ENCODE measurements at regions not wholly inside any gene's neighbourhood (a gene's known extent, or its start where the extent isn't known, plus 50 kb on each side); places are given as distances from the start of the nearest gene placed in this dataset.

DNA sequence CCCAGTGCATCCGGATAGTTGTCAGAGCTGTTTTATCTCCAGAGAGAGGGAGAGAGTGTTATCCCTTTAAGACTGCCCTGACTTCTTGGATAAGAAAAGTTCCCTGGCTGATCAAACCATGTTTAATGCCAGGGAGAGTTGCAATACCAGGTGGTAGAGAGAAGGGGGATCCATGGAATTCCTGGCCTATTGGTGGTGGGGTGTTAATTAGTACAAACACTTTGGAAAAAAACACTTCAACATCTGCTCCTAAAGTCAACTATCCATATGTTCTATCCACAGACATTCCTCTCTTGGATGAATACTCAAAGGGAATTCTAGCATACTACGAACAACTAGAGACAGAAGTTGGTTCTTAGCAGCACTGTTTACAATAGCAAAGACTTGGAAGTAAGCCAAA, 307.2 kb downstream of the TCERG1L start:
- no peak overlapping the region for H3K4me2 ChIP-seq
- H3K27ac Mint-ChIP-seq: no peak overlapping the region
- no peak for ATAC-seq
- peaks cover 16% of the 10 kb centered on the region for H3K36me3 Mint-ChIP-seq (ENCODE audit: low read depth)
- H3K27ac ChIP-seq (ENCODE audit: low read depth): no peak overlapping the region
- peaks cover 4% of the 10 kb centered on the region for H3K27me3 Mint-ChIP-seq (ENCODE audit: insufficient read depth, low read depth, poor library complexity)
- H3K79me2 ChIP-seq (replicated peaks; ENCODE audit: insufficient read depth): no peaks in the 10 kb centered on the region
- no peaks in the 10 kb centered on the region; the same call in 1 of the 2 replicates for H3K36me3 ChIP-seq (ENCODE audit: insufficient read depth)
- H4K20me1 ChIP-seq (replicated peaks; ENCODE audit: insufficient read depth): no peaks in the 10 kb centered on the region
- peaks cover 91% of the 10 kb centered on the region for H3K9me3 Mint-ChIP-seq
- no peak overlapping the region for H3K4me3 Mint-ChIP-seq
- no peaks in the 10 kb centered on the region; the same call in 1 of the 2 replicates for H3K9me2 ChIP-seq (ENCODE audit: insufficient read depth)
- peaks cover 34% of the 10 kb centered on the region for H3K4me1 Mint-ChIP-seq
- no peak for DNase-seq (ENCODE audit: low spot score)
- 0 out of 2 replicates have a peak, but pooled peaks cover 6% of the 10 kb centered on the region for H3F3A ChIP-seq (replicated peaks; ENCODE audit: low read depth)
- TF ChIP-seq, protein P1, sequence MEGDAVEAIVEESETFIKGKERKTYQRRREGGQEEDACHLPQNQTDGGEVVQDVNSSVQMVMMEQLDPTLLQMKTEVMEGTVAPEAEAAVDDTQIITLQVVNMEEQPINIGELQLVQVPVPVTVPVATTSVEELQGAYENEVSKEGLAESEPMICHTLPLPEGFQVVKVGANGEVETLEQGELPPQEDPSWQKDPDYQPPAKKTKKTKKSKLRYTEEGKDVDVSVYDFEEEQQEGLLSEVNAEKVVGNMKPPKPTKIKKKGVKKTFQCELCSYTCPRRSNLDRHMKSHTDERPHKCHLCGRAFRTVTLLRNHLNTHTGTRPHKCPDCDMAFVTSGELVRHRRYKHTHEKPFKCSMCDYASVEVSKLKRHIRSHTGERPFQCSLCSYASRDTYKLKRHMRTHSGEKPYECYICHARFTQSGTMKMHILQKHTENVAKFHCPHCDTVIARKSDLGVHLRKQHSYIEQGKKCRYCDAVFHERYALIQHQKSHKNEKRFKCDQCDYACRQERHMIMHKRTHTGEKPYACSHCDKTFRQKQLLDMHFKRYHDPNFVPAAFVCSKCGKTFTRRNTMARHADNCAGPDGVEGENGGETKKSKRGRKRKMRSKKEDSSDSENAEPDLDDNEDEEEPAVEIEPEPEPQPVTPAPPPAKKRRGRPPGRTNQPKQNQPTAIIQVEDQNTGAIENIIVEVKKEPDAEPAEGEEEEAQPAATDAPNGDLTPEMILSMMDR (conservative IDR thresholded peaks at IDR 0.05; ENCODE audit: low read depth in 2 of 2): no peak
- TF ChIP-seq ZNF114 (CRISPR knock-in tag; IDR thresholded peaks at IDR 0.05) (no peak), STAT1 (IDR thresholded peaks at IDR 0.05; ENCODE audit: unreplicated experiment) (no peak), ZNF331 (CRISPR knock-in tag; IDR thresholded peaks at IDR 0.05; ENCODE audit: low read depth) (no peak), JUNB (IDR thresholded peaks at IDR 0.05; ENCODE audit: unreplicated experiment) (no peak), EZH2phosphoT487 (IDR thresholded peaks at IDR 0.05; ENCODE audit: unreplicated experiment) (no peak), NANOG (IDR thresholded peaks at IDR 0.05; ENCODE audit: borderline replicate concordance) (no peak), CREB1 (CRISPR knock-in tag; IDR thresholded peaks at IDR 0.05; ENCODE audit: low read depth) (no peak), EZH2 (IDR thresholded peaks at IDR 0.05; ENCODE audit: low read depth, unreplicated experiment) (no peak), POLR2AphosphoS5 (IDR thresholded peaks at IDR 0.05; ENCODE audit: low read depth) (no peak), REST (IDR thresholded peaks at IDR 0.05; ENCODE audit: unreplicated experiment) (no peak)
- TF ChIP-seq, protein P2, sequence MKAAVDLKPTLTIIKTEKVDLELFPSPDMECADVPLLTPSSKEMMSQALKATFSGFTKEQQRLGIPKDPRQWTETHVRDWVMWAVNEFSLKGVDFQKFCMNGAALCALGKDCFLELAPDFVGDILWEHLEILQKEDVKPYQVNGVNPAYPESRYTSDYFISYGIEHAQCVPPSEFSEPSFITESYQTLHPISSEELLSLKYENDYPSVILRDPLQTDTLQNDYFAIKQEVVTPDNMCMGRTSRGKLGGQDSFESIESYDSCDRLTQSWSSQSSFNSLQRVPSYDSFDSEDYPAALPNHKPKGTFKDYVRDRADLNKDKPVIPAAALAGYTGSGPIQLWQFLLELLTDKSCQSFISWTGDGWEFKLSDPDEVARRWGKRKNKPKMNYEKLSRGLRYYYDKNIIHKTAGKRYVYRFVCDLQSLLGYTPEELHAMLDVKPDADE (IDR thresholded peaks at IDR 0.05): no peak
- no peak overlapping the region for H2AFZ ChIP-seq
- H3K27me3 ChIP-seq (ENCODE audit: insufficient read depth): no peaks in the 10 kb centered on the region
- no peak overlapping the region for H3K4me3 ChIP-seq
- no peaks in the 10 kb centered on the region; the same call in 1 of the 2 replicates for H3K4me1 ChIP-seq (ENCODE audit: insufficient read depth)

All from GM23338 (cell line).